Endothelial cell of umbilical vein (primary cell): ENCODE measurements at regions not wholly inside any gene's neighbourhood (a gene's known extent, or its start where the extent isn't known, plus 50 kb on each side); places are given as distances from the start of the nearest gene placed in this dataset.

Experiments used
- BruUV-seq: library from RNA; stranded (reverse); fragments of 400-500 nt; replicated peaks from 2 replicates; lab custom pipeline; 2021; lab: Mats Ljungman, UMichigan
- CTCF ChIA-PET: fragments of 300-600, 350-600 bp; sonication (Branson Sonifier 250); formaldehyde crosslinking; loops from one replicate; lab custom pipeline; 2021; ENCODE audit warnings: antibody characterized with exemption, inconsistent platforms; lab: Charles Lee
- POLR2A ChIA-PET: fragments of 300-600, 350-600 bp; sonication (Branson Sonifier 250); formaldehyde crosslinking; loops from one replicate; lab custom pipeline; 2021; ENCODE audit warnings: antibody characterized with exemption, inconsistent platforms; lab: Charles Lee
- DNase-seq: peaks from one replicate; pipeline ENCODE4 v3.0.0-alpha.2; 2011; ENCODE audit warnings: low read depth, low spot score
- FAIRE-seq: peaks from 2 replicates; lab custom pipeline; 2011; peaks lifted over from hg19 to GRCh38; lab: Jason Lieb, UNC
- H2AFZ ChIP-seq: 2 replicates; pipeline ENCODE4 v1.6.0; 2012; ENCODE audit warnings: low read depth, low read length, control low read depth, inconsistent platforms
- H3K27ac ChIP-seq: 2 replicates; pipeline ENCODE4 v1.5.1; 2011; ENCODE audit warnings: low read depth, mild to moderate bottlenecking, control low read depth, low read length, moderate library complexity; ENCODE audit not compliant: insufficient read depth
- H3K27me3 ChIP-seq, 2 experiments: 2 replicates each; pipeline versions ENCODE4 v1.6.0 to v1.6.1; 2011; ENCODE audit warnings: low read length in 2 of 2, mixed read lengths in 1 of 2; ENCODE audit not compliant: control insufficient read depth in 2 of 2, insufficient read depth in 2 of 2
- H3K36me3 ChIP-seq, 2 experiments: 2 replicates in 1 of 2; 3 replicates in 1 of 2; pipeline ENCODE4 v1.5.1; 2011; ENCODE audit warnings: low read length in 2 of 2, mild to moderate bottlenecking in 1 of 2, moderate library complexity in 1 of 2; ENCODE audit not compliant: control insufficient read depth in 2 of 2, insufficient read depth in 2 of 2; ENCODE audit errors: extremely low read depth in 1 of 2
- H3K4me1 ChIP-seq: 3 replicates; pipeline ENCODE4 v1.5.1; 2011; ENCODE audit warnings: mild to moderate bottlenecking, low read length; ENCODE audit not compliant: control insufficient read depth, insufficient read depth; ENCODE audit errors: extremely low read depth
- H3K4me2 ChIP-seq: 2 replicates; pipeline ENCODE4 v1.6.1; 2011; ENCODE audit warnings: low read length, control low read depth, mixed read lengths; ENCODE audit not compliant: insufficient read depth
- H3K4me3 ChIP-seq, 3 experiments: fragments of 200-600 bp in 1 of 3; sonication (generic), shearing (Covaris generic) in 1 of 3; replicated peaks in 1 of 3; 2 replicates each; pipeline ENCODE4 v1.5.1; 2011 to 2016; ENCODE audit warnings: control low read depth in 3 of 3, low read length in 3 of 3, mild to moderate bottlenecking in 2 of 3, inconsistent platforms in 1 of 3, low read depth in 1 of 3, moderate library complexity in 1 of 3; ENCODE audit not compliant: insufficient read depth in 1 of 3
- H3K79me2 ChIP-seq: 2 replicates; pipeline ENCODE4 v1.6.0; 2012; ENCODE audit warnings: low read length, inconsistent platforms; ENCODE audit not compliant: control insufficient read depth, insufficient read depth
- H3K9ac ChIP-seq: replicated peaks from 2 replicates; pipeline ENCODE3; 2011; ENCODE audit warnings: low read length, control low read depth; ENCODE audit not compliant: insufficient read depth; ENCODE audit errors: extremely low read depth
- H3K9me1 ChIP-seq: replicated peaks from 3 replicates; pipeline ENCODE4 v1.6.0; 2011; ENCODE audit warnings: mild to moderate bottlenecking, low read length; ENCODE audit not compliant: control insufficient read depth, insufficient read depth; ENCODE audit errors: extremely low read depth
- H3K9me3 ChIP-seq: replicated peaks from 2 replicates; pipeline ENCODE4 v1.5.1; 2012; ENCODE audit warnings: low read length, inconsistent platforms; ENCODE audit not compliant: control insufficient read depth, insufficient read depth
- H4K20me1 ChIP-seq: replicated peaks from 2 replicates; pipeline ENCODE3; 2011; ENCODE audit warnings: mild to moderate bottlenecking, low read length; ENCODE audit not compliant: control insufficient read depth, insufficient read depth; ENCODE audit errors: extremely low read depth
- EZH2 ChIP-seq: IDR thresholded peaks from 2 replicates; pipeline ENCODE4 v1.6.1; 2012; ENCODE audit warnings: borderline replicate concordance, low read depth, mild to moderate bottlenecking, moderate library complexity, low read length, inconsistent platforms; ENCODE audit not compliant: severe bottlenecking
- FOS ChIP-seq: IDR thresholded peaks from 2 replicates; pipeline ENCODE4 v1.6.1; 2011; ENCODE audit warnings: mild to moderate bottlenecking, low read length, moderate library complexity, borderline replicate concordance; ENCODE audit not compliant: insufficient read depth
- GATA2 ChIP-seq: IDR thresholded peaks from 2 replicates; pipeline ENCODE4 v1.7.0; 2011; ENCODE audit warnings: low read depth, mild to moderate bottlenecking, moderate library complexity, mixed read lengths, low read length; ENCODE audit not compliant: insufficient read length, insufficient read depth
- JUN ChIP-seq: IDR thresholded peaks from 2 replicates; pipeline ENCODE4 v1.6.1; 2011; ENCODE audit warnings: borderline replicate concordance, low read depth; ENCODE audit not compliant: insufficient read length, insufficient read depth
- MAX ChIP-seq: IDR thresholded peaks from 2 replicates; pipeline ENCODE4 v1.6.1; 2011; ENCODE audit not compliant: insufficient read depth, insufficient read length
- MYC ChIP-seq: IDR thresholded peaks from one replicate; pipeline ENCODE4 v1.6.1; 2011; ENCODE audit warnings: mild to moderate bottlenecking, low read depth, low read length
- POLR2A ChIP-seq: IDR thresholded peaks from 2 replicates; pipeline ENCODE4 v1.6.1; 2012; ENCODE audit warnings: low read depth, mild to moderate bottlenecking, control low read depth, low read length
- POLR2AphosphoS5 ChIP-seq: IDR thresholded peaks from 2 replicates; pipeline ENCODE4 v1.6.1; 2012; ENCODE audit warnings: low read depth, mild to moderate bottlenecking, control low read depth, low read length, moderate library complexity; ENCODE audit not compliant: insufficient read depth
- dilution Hi-C: fragments of 300-500 bp; cut with MboI; formaldehyde crosslinking; loops from one replicate; pipeline ENCODE4 v1.15.0; 2019; ENCODE audit warnings: low sequenced_read_pairs; ENCODE audit not compliant: extremely low pct_ligation_motif_present
- intact Hi-C: fragments of 100-400 bp; cut with micrococcal nuclease; formaldehyde crosslinking; loops from one replicate; pipeline ENCODE4 v1.10.0; 2022
- TF ChIP-seq, protein P1 (sequence below), 2 donors: IDR thresholded peaks; 1 replicate in 1 of 2; 2 replicates in 1 of 2; pipeline ENCODE4 v1.5.1; 2011; ENCODE audit warnings: low read length in 2 of 2, mild to moderate bottlenecking in 2 of 2, moderate library complexity in 2 of 2, control low read depth in 1 of 2, inconsistent platforms in 1 of 2, low read depth in 1 of 2; ENCODE audit not compliant: insufficient read depth in 1 of 2; ENCODE audit errors: extremely low read depth in 1 of 2

GRCh38 chr2:221653182-221653581 lies 81.1 kb upstream of the EPHA4 start:
- Histone ChIP-seq H3K36me3 (no peaks in the 10 kb centered on the region), H3K9ac (no peak overlapping the region), H3K27ac (no peak overlapping the region), H3K4me1 (peaks cover 4% of the 10 kb centered on the region), H3K9me3 (no peaks in the 10 kb centered on the region), H2AFZ (no peak overlapping the region), H3K9me1 (no peaks in the 10 kb centered on the region), H3K4me2 (no peak overlapping the region), H3K4me3 (no peak overlapping the region), H4K20me1 (no peaks in the 10 kb centered on the region), H3K27me3 (peaks cover 0 to 4% of the 10 kb centered on the region in 2 experiments), H3K79me2 (no peaks in the 10 kb centered on the region)
- CTCF ChIA-PET = no interaction called here
- intact Hi-C loops (no loop called here), dilution Hi-C loops (no loop called here)
- POLR2A ChIA-PET = no interaction called here
- no peak for DNase-seq
- TF ChIP-seq POLR2A (no peak), FOS (no peak), POLR2AphosphoS5 (no peak), GATA2 (no peak), MAX (no peak), EZH2 (no peak), MYC (no peak), JUN (no peak)
- TF ChIP-seq, protein P1, sequence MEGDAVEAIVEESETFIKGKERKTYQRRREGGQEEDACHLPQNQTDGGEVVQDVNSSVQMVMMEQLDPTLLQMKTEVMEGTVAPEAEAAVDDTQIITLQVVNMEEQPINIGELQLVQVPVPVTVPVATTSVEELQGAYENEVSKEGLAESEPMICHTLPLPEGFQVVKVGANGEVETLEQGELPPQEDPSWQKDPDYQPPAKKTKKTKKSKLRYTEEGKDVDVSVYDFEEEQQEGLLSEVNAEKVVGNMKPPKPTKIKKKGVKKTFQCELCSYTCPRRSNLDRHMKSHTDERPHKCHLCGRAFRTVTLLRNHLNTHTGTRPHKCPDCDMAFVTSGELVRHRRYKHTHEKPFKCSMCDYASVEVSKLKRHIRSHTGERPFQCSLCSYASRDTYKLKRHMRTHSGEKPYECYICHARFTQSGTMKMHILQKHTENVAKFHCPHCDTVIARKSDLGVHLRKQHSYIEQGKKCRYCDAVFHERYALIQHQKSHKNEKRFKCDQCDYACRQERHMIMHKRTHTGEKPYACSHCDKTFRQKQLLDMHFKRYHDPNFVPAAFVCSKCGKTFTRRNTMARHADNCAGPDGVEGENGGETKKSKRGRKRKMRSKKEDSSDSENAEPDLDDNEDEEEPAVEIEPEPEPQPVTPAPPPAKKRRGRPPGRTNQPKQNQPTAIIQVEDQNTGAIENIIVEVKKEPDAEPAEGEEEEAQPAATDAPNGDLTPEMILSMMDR (IDR thresholded peaks at IDR 0.05; ENCODE audit: extremely low read depth in 1 of 2, insufficient read depth in 1 of 2, low read depth in 1 of 2, low read length in 2 of 2) = no peak
- BruUV-seq = no TSS peak
- no peak for FAIRE-seq
